DND-41 (cell line): ENCODE measurements at regions not wholly inside any gene's neighbourhood (a gene's known extent, or its start where the extent isn't known, plus 50 kb on each side); places are given as distances from the start of the nearest gene placed in this dataset.

ENCODE experiments used
- ATAC-seq: fragments of 200-7000 bp; cut with Tn5 transposase; 3 replicates; pipeline ENCODE4 v1.9.1; 2021; ENCODE audit warnings: low read depth; ENCODE audit not compliant: insufficient read depth
- DNase-seq: peaks from one replicate; pipeline ENCODE4 v3.0.0-alpha.2; 2020
- H2AFZ ChIP-seq: 2 replicates; pipeline ENCODE4 v1.6.0; 2012; ENCODE audit warnings: low read depth, low read length
- H3K27ac ChIP-seq: 2 replicates; pipeline ENCODE4 v1.5.1; 2012; ENCODE audit warnings: low read length, inconsistent platforms
- H3K27me3 ChIP-seq: fragments of 200-600 bp; sonication (generic); 2 replicates; pipeline ENCODE4 v1.6.0; 2012; ENCODE audit warnings: low read length, mild to moderate bottlenecking, inconsistent platforms; ENCODE audit not compliant: insufficient read depth, poor library complexity
- H3K36me3 ChIP-seq: 2 replicates; pipeline ENCODE4 v1.5.1; 2012; ENCODE audit warnings: low read length, inconsistent platforms; ENCODE audit not compliant: insufficient read depth
- H3K4me1 ChIP-seq: 2 replicates; pipeline ENCODE4 v1.5.1; 2012; ENCODE audit warnings: mild to moderate bottlenecking, low read length; ENCODE audit not compliant: insufficient read depth
- H3K4me2 ChIP-seq: 2 replicates; pipeline ENCODE4 v1.6.0; 2012; ENCODE audit warnings: mild to moderate bottlenecking, moderate library complexity, low read length, inconsistent platforms; ENCODE audit not compliant: insufficient read depth
- H3K4me3 ChIP-seq, 2 experiments: fragments of 200-600 bp in 1 of 2; shearing (Covaris generic) in 1 of 2; 2 replicates each; pipeline ENCODE4 v1.5.1; 2012 to 2016; ENCODE audit warnings: inconsistent platforms in 2 of 2, low read length in 2 of 2, mild to moderate bottlenecking in 2 of 2, low read depth in 1 of 2, moderate library complexity in 1 of 2
- H3K79me2 ChIP-seq: 2 replicates; pipeline ENCODE4 v1.6.0; 2012; ENCODE audit warnings: low read length, inconsistent platforms; ENCODE audit not compliant: insufficient read depth
- H3K9ac ChIP-seq: 2 replicates; pipeline ENCODE4 v1.6.0; 2012; ENCODE audit warnings: low read depth, mild to moderate bottlenecking, inconsistent platforms, low read length, moderate library complexity
- H3K9me3 ChIP-seq: 2 replicates; pipeline ENCODE4 v1.5.1; 2012; ENCODE audit warnings: low read length, moderate library complexity, mild to moderate bottlenecking, inconsistent platforms; ENCODE audit not compliant: insufficient read depth, severe bottlenecking
- H4K20me1 ChIP-seq: 2 replicates; pipeline ENCODE4 v1.6.0; 2012; ENCODE audit warnings: low read length; ENCODE audit not compliant: insufficient read depth
- EZH2 ChIP-seq: IDR thresholded peaks from 3 replicates; pipeline ENCODE4 v1.6.1; 2012; ENCODE audit warnings: borderline replicate concordance, low read depth, mild to moderate bottlenecking, moderate library complexity, low read length, inconsistent platforms; ENCODE audit not compliant: severe bottlenecking
- TF ChIP-seq, protein P1 (sequence below): IDR thresholded peaks from 2 replicates; pipeline ENCODE4 v1.5.1; 2012; ENCODE audit warnings: borderline replicate concordance, low read length, moderate library complexity, mild to moderate bottlenecking; ENCODE audit not compliant: poor library complexity, severe bottlenecking; ENCODE audit errors: extremely low read depth

DNA sequence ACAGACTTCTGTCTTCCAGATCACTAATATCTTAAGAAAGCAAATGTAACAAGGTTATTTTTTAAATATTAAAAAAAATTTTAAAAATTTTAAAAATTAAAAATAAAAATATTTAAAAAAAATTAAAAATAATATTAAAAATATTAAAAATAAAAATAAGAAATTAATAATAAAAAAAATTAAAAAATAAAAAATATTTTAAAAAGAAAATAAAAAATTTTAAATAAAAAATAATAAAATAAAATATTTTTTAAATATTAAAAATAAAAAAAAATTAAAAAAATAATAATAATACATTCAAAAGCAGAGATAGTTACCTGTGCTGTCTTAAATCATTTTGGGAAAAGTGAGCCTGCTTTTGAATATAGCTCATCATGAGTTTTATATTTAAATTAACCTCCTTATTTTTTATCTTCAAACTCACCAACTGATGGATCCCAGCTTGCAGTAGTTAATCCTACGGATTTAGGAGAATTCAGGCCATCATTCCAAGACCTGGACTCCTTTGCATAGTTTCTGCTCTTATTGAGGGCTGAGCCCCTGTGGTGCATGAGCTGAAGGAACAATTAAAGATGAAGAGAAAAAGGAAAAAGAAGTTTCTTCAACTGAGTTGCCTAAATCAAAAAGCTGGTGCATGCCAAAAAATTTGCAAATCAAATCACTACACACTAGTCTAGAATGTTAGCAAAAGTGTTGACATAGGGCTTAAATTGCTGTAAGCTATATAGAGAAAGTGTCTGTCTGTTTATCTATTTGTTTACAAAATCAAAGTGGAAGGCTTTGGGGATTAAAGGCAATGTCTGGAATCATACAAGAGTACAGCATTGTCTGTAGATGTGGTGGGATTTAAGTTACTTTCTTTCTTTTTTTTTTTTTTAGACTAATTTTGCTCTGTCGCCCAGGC is 50.5 kb upstream of the ZNF438 start:
- TF ChIP-seq, protein P1, sequence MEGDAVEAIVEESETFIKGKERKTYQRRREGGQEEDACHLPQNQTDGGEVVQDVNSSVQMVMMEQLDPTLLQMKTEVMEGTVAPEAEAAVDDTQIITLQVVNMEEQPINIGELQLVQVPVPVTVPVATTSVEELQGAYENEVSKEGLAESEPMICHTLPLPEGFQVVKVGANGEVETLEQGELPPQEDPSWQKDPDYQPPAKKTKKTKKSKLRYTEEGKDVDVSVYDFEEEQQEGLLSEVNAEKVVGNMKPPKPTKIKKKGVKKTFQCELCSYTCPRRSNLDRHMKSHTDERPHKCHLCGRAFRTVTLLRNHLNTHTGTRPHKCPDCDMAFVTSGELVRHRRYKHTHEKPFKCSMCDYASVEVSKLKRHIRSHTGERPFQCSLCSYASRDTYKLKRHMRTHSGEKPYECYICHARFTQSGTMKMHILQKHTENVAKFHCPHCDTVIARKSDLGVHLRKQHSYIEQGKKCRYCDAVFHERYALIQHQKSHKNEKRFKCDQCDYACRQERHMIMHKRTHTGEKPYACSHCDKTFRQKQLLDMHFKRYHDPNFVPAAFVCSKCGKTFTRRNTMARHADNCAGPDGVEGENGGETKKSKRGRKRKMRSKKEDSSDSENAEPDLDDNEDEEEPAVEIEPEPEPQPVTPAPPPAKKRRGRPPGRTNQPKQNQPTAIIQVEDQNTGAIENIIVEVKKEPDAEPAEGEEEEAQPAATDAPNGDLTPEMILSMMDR, result no peak
- TF ChIP-seq EZH2, result no peak

DNA sequence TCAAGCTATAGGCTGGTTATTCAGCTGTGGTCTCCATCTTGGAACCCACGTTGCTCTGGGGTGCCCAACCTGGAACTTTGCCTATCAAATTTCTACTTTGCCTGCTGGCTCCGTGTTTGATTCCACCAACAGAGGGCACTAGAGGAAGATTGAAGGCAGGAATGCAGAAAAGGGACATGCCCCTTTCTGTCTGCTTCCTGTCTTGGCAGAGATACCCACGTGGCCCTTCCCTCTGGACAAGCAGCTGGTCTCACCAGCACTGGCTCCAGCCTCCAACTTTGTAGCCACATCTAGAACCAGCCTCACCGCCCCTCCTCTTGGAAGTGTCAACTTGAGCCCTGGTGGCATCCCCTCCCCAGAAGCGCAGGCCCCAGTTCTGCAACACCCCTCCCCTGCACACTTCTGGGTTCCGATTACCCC is 52.1 kb upstream of the ZNF438 start:
- Histone ChIP-seq H3K79me2 (peaks cover 8% of the 10 kb centered on the region), H3K4me1 (peaks cover 60% of the 10 kb centered on the region), H3K4me3 (no peak overlapping the region), H3K9me3 (no peaks in the 10 kb centered on the region), H3K36me3 (no peaks in the 10 kb centered on the region), H3K9ac (peak overlapping the region; percentile 1; the same call in 1 of the 2 replicates), H3K27ac (peak overlapping the region; percentile 80), H3K27me3 (no peaks in the 10 kb centered on the region), H2AFZ (peak overlapping the region; percentile 64), H3K4me2 (no peak overlapping the region), H4K20me1 (no peaks in the 10 kb centered on the region)
- TF ChIP-seq, protein P1, result peak; percentile 86
- no peak for TF ChIP-seq EZH2
- ATAC-seq, result peak; percentile 57
- peak; percentile 80 for DNase-seq

More for the DNA sequence above, 50.5 kb upstream of the ZNF438 start:
- H3K4me2 ChIP-seq, result no peak overlapping the region
- H3K9ac ChIP-seq, result no peak overlapping the region
- H3K27ac ChIP-seq, result 0 out of 2 replicates have a peak overlapping the region, but pooled peaks have one; percentile 27
- no peak for ATAC-seq
- no peaks in the 10 kb centered on the region for H3K27me3 ChIP-seq
- no peaks in the 10 kb centered on the region for H4K20me1 ChIP-seq
- H3K79me2 ChIP-seq, result peaks cover 6% of the 10 kb centered on the region; the same call in 1 of the 2 replicates
- H2AFZ ChIP-seq, result peak overlapping the region; percentile 22; the same call in 1 of the 2 replicates
- no peaks in the 10 kb centered on the region for H3K9me3 ChIP-seq
- H3K36me3 ChIP-seq, result no peaks in the 10 kb centered on the region
- no peak overlapping the region for H3K4me3 ChIP-seq
- H3K4me1 ChIP-seq, result peaks cover 45% of the 10 kb centered on the region
- no peak for DNase-seq

DNA sequence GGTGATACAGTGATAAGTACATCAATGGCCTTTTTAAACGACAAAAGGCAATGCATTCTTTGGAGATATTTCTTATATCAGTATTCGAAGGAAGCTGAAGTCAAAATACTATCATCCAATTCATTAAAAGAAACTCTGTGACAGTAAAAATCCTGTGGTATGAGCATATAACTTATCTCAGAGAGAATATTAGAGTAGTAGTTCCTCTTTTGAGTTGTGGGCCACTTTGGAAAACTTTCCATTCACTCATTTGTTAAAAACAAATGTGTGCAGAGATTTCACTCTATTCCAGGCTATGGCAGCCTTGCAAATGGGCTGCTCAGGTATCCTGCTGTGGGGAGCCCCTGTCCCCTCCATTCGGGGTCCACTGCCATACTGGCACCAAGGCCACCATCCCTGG is 55.3 kb upstream of the ZNF438 start:
- peak overlapping the region; percentile 5; the same call in 1 of the 2 replicates for H2AFZ ChIP-seq
- H3K4me2 ChIP-seq, result peak overlapping the region; percentile 44

More for the DNA sequence above, 55.3 kb upstream of the ZNF438 start:
- Histone ChIP-seq H4K20me1 (no peaks in the 10 kb centered on the region), H3K79me2 (peaks cover 14% of the 10 kb centered on the region), H3K27ac (peak overlapping the region; percentile 91), H3K36me3 (no peaks in the 10 kb centered on the region), H3K27me3 (no peaks in the 10 kb centered on the region), H3K9ac (peak overlapping the region; percentile 37), H3K4me1 (peaks cover 92% of the 10 kb centered on the region), H3K9me3 (no peaks in the 10 kb centered on the region), H3K4me3 (no peak overlapping the region; a peak in 1 of 4 replicates)
- ATAC-seq, result no peak
- TF ChIP-seq, protein P1, result no peak
- no peak for TF ChIP-seq EZH2
- no peak for DNase-seq
